ENCODE measurements at regions not wholly inside any gene's neighbourhood (a gene's known extent, or its start where the extent isn't known, plus 50 kb on each side); places are given as distances from the start of the nearest gene placed in this dataset.
A peak's percentile ranks its signal among the peaks of the same experiment; 100 is the strongest.

DNA sequence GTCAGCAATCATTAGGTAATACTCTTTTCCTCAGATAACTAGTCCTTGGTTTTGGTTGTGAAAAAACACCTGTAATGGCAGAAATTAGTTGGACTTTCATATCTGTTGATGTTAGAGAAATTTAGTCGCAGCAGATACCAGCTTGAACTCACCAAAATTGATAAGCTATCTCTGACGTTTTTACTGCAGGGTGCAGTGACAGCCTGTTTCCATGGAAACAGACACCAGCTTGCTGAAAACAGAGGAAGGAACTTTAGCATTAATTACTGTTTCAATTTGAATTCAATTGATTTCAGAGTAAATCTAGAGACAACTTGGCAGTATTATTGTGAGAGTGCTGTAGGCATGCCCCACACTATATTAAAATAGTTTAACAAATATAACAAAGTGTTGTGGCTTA lies 246.5 kb downstream of the PPP1R2C start:
- Histone ChIP-seq H3K79me2 (ENCODE audit: insufficient read depth, low read length) (no peaks in the 10 kb centered on the region), H3K9me3 (ENCODE audit: low read depth, low read length) (no peaks in the 10 kb centered on the region), H2AFZ (ENCODE audit: low read length) (no peak overlapping the region), H3K4me3 (ENCODE audit: insufficient read depth, low read length) (no peak overlapping the region), H3K4me2 (ENCODE audit: insufficient read depth, low read length) (no peak overlapping the region), H3K36me3 (ENCODE audit: insufficient read depth, low read length) (no peaks in the 10 kb centered on the region), H3K27me3 (ENCODE audit: insufficient read depth, low read length) (no peaks in the 10 kb centered on the region), H3K4me1 (ENCODE audit: insufficient read depth, low read length) (no peaks in the 10 kb centered on the region), H3K27ac (ENCODE audit: low read depth, low read length) (no peak overlapping the region), H4K20me1 (ENCODE audit: insufficient read depth, low read length) (no peaks in the 10 kb centered on the region)
- TF ChIP-seq CTCF (IDR thresholded peaks at IDR 0.05; ENCODE audit: extremely low read depth, low read depth, low read length): no peak
- DNase-seq (ENCODE audit: insufficient read length, low spot score, missing footprints): no peak

- DNase-seq (ENCODE audit: insufficient read length, low spot score, missing footprints): no peak
- H3K27me3 ChIP-seq (ENCODE audit: insufficient read depth, low read length): no peaks in the 10 kb centered on the region
- no peaks in the 10 kb centered on the region for H3K36me3 ChIP-seq (ENCODE audit: insufficient read depth, low read length)
- TF ChIP-seq CTCF (IDR thresholded peaks at IDR 0.05; ENCODE audit: extremely low read depth, low read depth, low read length): peak; percentile 25
- H4K20me1 ChIP-seq (ENCODE audit: insufficient read depth, low read length): no peaks in the 10 kb centered on the region
- no peaks in the 10 kb centered on the region for H3K79me2 ChIP-seq (ENCODE audit: insufficient read depth, low read length)
- no peak overlapping the region for H3K27ac ChIP-seq (ENCODE audit: low read depth, low read length)
- no peaks in the 10 kb centered on the region for H3K4me1 ChIP-seq (ENCODE audit: insufficient read depth, low read length)
- H3K9me3 ChIP-seq (ENCODE audit: low read depth, low read length): no peaks in the 10 kb centered on the region
- H3K4me2 ChIP-seq (ENCODE audit: insufficient read depth, low read length): no peak overlapping the region
- no peak overlapping the region for H2AFZ ChIP-seq (ENCODE audit: low read length)
- no peak overlapping the region for H3K4me3 ChIP-seq (ENCODE audit: insufficient read depth, low read length)
Measured at GRCh38 chrX:42530027-42530426, 247.9 kb downstream of the PPP1R2C start.

GRCh38 chrX:42524379-42524778 lies 253.6 kb downstream of the PPP1R2C start:
- Histone ChIP-seq H4K20me1 (ENCODE audit: insufficient read depth, low read length) (no peaks in the 10 kb centered on the region), H3K4me3 (ENCODE audit: insufficient read depth, low read length) (no peak overlapping the region), H3K27me3 (ENCODE audit: insufficient read depth, low read length) (no peaks in the 10 kb centered on the region), H3K4me2 (ENCODE audit: insufficient read depth, low read length) (no peak overlapping the region), H3K79me2 (ENCODE audit: insufficient read depth, low read length) (no peaks in the 10 kb centered on the region), H3K27ac (ENCODE audit: low read depth, low read length) (no peak overlapping the region), H3K36me3 (ENCODE audit: insufficient read depth, low read length) (no peaks in the 10 kb centered on the region), H2AFZ (ENCODE audit: low read length) (no peak overlapping the region), H3K9me3 (ENCODE audit: low read depth, low read length) (no peaks in the 10 kb centered on the region), H3K4me1 (ENCODE audit: insufficient read depth, low read length) (no peaks in the 10 kb centered on the region)
- DNase-seq (ENCODE audit: insufficient read length, low spot score, missing footprints): no peak
- TF ChIP-seq CTCF (IDR thresholded peaks at IDR 0.05; ENCODE audit: extremely low read depth, low read depth, low read length): no peak

- H3K27ac ChIP-seq (ENCODE audit: low read depth, low read length): no peak overlapping the region
- no peaks in the 10 kb centered on the region for H3K4me1 ChIP-seq (ENCODE audit: insufficient read depth, low read length)
- no peak for TF ChIP-seq CTCF (IDR thresholded peaks at IDR 0.05; ENCODE audit: extremely low read depth, low read depth, low read length)
- no peak overlapping the region for H2AFZ ChIP-seq (ENCODE audit: low read length)
- DNase-seq (ENCODE audit: insufficient read length, low spot score, missing footprints): no peak
- no peaks in the 10 kb centered on the region for H4K20me1 ChIP-seq (ENCODE audit: insufficient read depth, low read length)
- no peaks in the 10 kb centered on the region for H3K79me2 ChIP-seq (ENCODE audit: insufficient read depth, low read length)
- H3K4me3 ChIP-seq (ENCODE audit: insufficient read depth, low read length): no peak overlapping the region
- H3K4me2 ChIP-seq (ENCODE audit: insufficient read depth, low read length): no peak overlapping the region
- H3K9me3 ChIP-seq (ENCODE audit: low read depth, low read length): no peaks in the 10 kb centered on the region
- no peaks in the 10 kb centered on the region for H3K36me3 ChIP-seq (ENCODE audit: insufficient read depth, low read length)
- no peaks in the 10 kb centered on the region for H3K27me3 ChIP-seq (ENCODE audit: insufficient read depth, low read length)
Measured at GRCh38 chrX:42519666-42520231, 258.2 kb downstream of the PPP1R2C start.

Measured in osteoblast (primary cell).